Mammary epithelial cell (primary cell): ENCODE measurements at regions not wholly inside any gene's neighbourhood (a gene's known extent, or its start where the extent isn't known, plus 50 kb on each side); places are given as distances from the start of the nearest gene placed in this dataset.

Experiments used
- CTCF ChIP-seq, 2 donors: IDR thresholded peaks in 1 of 2; conservative IDR thresholded peaks in 1 of 2; 2 replicates each; pipeline ENCODE4 v1.5.1; 2011 to 2012; ENCODE audit warnings: inconsistent platforms in 2 of 2, low read length in 2 of 2, mild to moderate bottlenecking in 2 of 2, control low read depth in 1 of 2, low read depth in 1 of 2; ENCODE audit not compliant: insufficient read depth in 1 of 2; ENCODE audit errors: extremely low read depth in 1 of 2
- EZH2 ChIP-seq: IDR thresholded peaks from 2 replicates; pipeline ENCODE4 v1.6.1; 2012; ENCODE audit warnings: low read length, inconsistent platforms, borderline replicate concordance

DNA sequence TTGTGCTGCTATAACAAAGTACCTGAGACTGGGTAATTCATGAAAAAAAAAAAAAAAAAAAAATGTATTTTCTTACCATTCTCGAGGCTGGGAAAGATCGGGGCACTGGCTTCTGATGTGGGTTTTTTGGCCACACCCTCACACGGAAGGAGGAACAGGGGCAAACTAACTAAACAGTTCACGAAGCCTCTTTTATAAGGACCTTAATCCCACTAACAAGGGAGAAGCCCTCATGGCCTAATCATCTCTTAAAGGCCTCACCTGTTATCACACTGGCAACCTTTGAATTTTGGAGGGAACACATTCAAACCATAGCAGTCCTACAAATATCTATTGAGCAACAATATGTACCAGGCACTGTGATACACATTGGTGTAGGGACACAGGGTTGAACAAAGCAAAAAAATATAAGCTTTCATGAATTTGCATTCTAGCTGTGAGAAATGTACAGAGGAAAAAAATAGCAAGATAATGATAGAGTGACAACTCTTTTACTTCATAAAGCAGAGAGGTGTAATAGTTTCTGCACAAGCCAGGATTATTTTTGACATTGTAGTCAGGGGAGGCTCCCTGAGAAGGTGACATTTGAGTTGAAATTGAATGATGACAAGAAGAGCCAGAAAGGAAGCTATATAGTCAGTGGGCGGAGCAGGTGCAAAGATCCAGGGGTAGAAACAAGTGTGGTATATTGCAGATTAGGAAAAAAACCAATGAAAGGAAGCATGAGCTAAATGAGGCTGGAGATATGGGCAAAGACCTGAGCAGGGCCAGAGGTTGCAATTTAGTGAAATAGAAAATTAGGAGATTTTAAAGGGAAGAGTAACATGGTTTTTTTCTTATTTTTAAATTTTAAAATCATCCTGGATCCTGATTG lies 68.1 kb upstream of the GRAMD2B start:
- TF ChIP-seq CTCF (conservative IDR thresholded peaks at IDR 0.05 in 1 of 2, IDR thresholded peaks at IDR 0.05 in 1 of 2; ENCODE audit: extremely low read depth in 1 of 2, insufficient read depth in 1 of 2, low read depth in 1 of 2, low read length in 2 of 2) (no peak), EZH2 (no peak)
